ENCODE measurements at regions not wholly inside any gene's neighbourhood (a gene's known extent, or its start where the extent isn't known, plus 50 kb on each side); places are given as distances from the start of the nearest gene placed in this dataset.

- TF ChIP-seq CTCF (IDR thresholded peaks at IDR 0.05; ENCODE audit: borderline replicate concordance), result no peak
- Histone ChIP-seq H3K27me3 (ENCODE audit: low read depth) (no peaks in the 10 kb centered on the region), H3K27ac (replicated peaks) (peak overlapping the region; percentile 73), H3K4me1 (peaks cover 41% of the 10 kb centered on the region), H3K9me3 (replicated peaks) (no peaks in the 10 kb centered on the region), H3K36me3 (no peaks in the 10 kb centered on the region), H3K4me3 (no peak overlapping the region)
- no peak for DNase-seq
- intact Hi-C loops (cut with micrococcal nuclease), result no loop called here
Observed at GRCh38 chr12:93297536-93297935, 80.2 kb upstream of the NUDT4 start.

- no peak for TF ChIP-seq CTCF (IDR thresholded peaks at IDR 0.05; ENCODE audit: borderline replicate concordance)
- H3K4me1 ChIP-seq, result peaks cover 50% of the 10 kb centered on the region
- DNase-seq, result no peak
- no peaks in the 10 kb centered on the region for H3K36me3 ChIP-seq
- intact Hi-C loops (cut with micrococcal nuclease), result no loop called here
- H3K9me3 ChIP-seq (replicated peaks), result no peaks in the 10 kb centered on the region
- no peak overlapping the region for H3K4me3 ChIP-seq
- no peaks in the 10 kb centered on the region for H3K27me3 ChIP-seq (ENCODE audit: low read depth)
- H3K27ac ChIP-seq (replicated peaks), result peak overlapping the region; percentile 74
Observed at GRCh38 chr12:93299262-93299846, 78.4 kb upstream of the NUDT4 start.

- no peaks in the 10 kb centered on the region for H3K27me3 ChIP-seq (ENCODE audit: low read depth)
- DNase-seq, result no peak
- peaks cover 4% of the 10 kb centered on the region for H3K9me3 ChIP-seq (replicated peaks)
- no peak for TF ChIP-seq CTCF (IDR thresholded peaks at IDR 0.05; ENCODE audit: borderline replicate concordance)
- peaks cover 50% of the 10 kb centered on the region for H3K4me1 ChIP-seq
- H3K36me3 ChIP-seq, result no peaks in the 10 kb centered on the region
- H3K27ac ChIP-seq (replicated peaks), result peak overlapping the region; percentile 74
- intact Hi-C loops (cut with micrococcal nuclease), result no loop called here
- H3K4me3 ChIP-seq, result no peak overlapping the region
Observed at GRCh38 chr12:93300611-93301021, 77.1 kb upstream of the NUDT4 start.

GRCh38 chr12:93302331-93303229 is 75.1 kb upstream of the NUDT4 start:
- Histone ChIP-seq H3K4me1 (peaks cover 50% of the 10 kb centered on the region), H3K27me3 (ENCODE audit: low read depth) (no peaks in the 10 kb centered on the region), H3K36me3 (no peaks in the 10 kb centered on the region), H3K4me3 (no peak overlapping the region), H3K27ac (replicated peaks) (peak overlapping the region; percentile 74), H3K9me3 (replicated peaks) (peaks cover 20% of the 10 kb centered on the region)
- TF ChIP-seq CTCF (IDR thresholded peaks at IDR 0.05; ENCODE audit: borderline replicate concordance), result no peak
- intact Hi-C loops (cut with micrococcal nuclease), result no loop called here
- DNase-seq, result no peak

- peaks cover 27% of the 10 kb centered on the region for H3K4me1 ChIP-seq
- H3K36me3 ChIP-seq, result no peaks in the 10 kb centered on the region
- H3K9me3 ChIP-seq (replicated peaks), result peaks cover 20% of the 10 kb centered on the region
- intact Hi-C loops (cut with micrococcal nuclease), result no loop called here
- H3K27ac ChIP-seq (replicated peaks), result no peak overlapping the region
- no peak for TF ChIP-seq CTCF (IDR thresholded peaks at IDR 0.05; ENCODE audit: borderline replicate concordance)
- H3K27me3 ChIP-seq (ENCODE audit: low read depth), result no peaks in the 10 kb centered on the region
- no peak for DNase-seq
- H3K4me3 ChIP-seq, result no peak overlapping the region
Observed at GRCh38 chr12:93306636-93307035, 71.1 kb upstream of the NUDT4 start.
